Pancreas (tissue), 10 donors: ENCODE measurements at regions not wholly inside any gene's neighbourhood (a gene's known extent, or its start where the extent isn't known, plus 50 kb on each side); places are given as distances from the start of the nearest gene placed in this dataset.

ENCODE experiments used
- ATAC-seq, 4 donors: fragments of 200-7000 bp; cut with Tn5 transposase; one replicate each; pipeline versions ENCODE4 v1.8.0 to v1.9.1; 2020; ENCODE audit warnings: mild to moderate bottlenecking in 4 of 4, moderate library complexity in 4 of 4
- DNase-seq, 6 donors: peaks; one replicate each; pipeline ENCODE4 v3.0.0-alpha.2; 2020
- FAIRE-seq: peaks from 2 replicates; lab custom pipeline; 2012; peaks lifted over from hg19 to GRCh38; lab: Jason Lieb, UNC
- H3K27ac ChIP-seq, 4 donors: fragments of 200-600 bp; sonication (generic); 1 replicate in 3 of 4; 2 replicates in 1 of 4; pipeline versions ENCODE4 v1.5.0 to v1.8.0; 2020
- H3K27me3 ChIP-seq, 4 donors: fragments of 200-600 bp; one replicate each; pipeline ENCODE4 v1.8.0; 2021
- H3K36me3 ChIP-seq, 3 donors: fragments of 200-600 bp; sonication (generic) in 1 of 3; one replicate each; pipeline versions ENCODE4 v1.5.0 to v1.8.0; 2020 to 2021
- H3K4me1 ChIP-seq, 3 donors: fragments of 200-600 bp; one replicate each; pipeline ENCODE4 v1.8.0; 2021
- H3K4me3 ChIP-seq, 4 donors: fragments of 200-600 bp; sonication (generic) in 2 of 4; one replicate each; pipeline versions ENCODE4 v1.5.0 to v1.8.0; 2020 to 2021
- H3K9me3 ChIP-seq, 4 donors: fragments of 200-600 bp; one replicate each; pipeline ENCODE4 v1.8.0; 2021
- CTCF ChIP-seq, 4 donors: fragments of 200-600 bp; sonication (generic) in 3 of 4; IDR thresholded peaks; one replicate each; pipeline versions ENCODE4 v1.5.0 to v1.8.0; 2021; ENCODE audit warnings: antibody characterized with exemption in 4 of 4
- WGBS, 2 donors: extraction: QIAGEN DNeasy Blood & Tissue Kit; methylation state at CpG; one replicate each; pipeline ENCODE4 v1.1.7; 2013; 5-methylcytosine and 5-hydroxymethylcytosine counted together
- intact Hi-C, 3 donors: fragments of 100-400 bp; cut with DNase I; formaldehyde crosslinking; loops; one replicate each; pipeline versions ENCODE4 v1.11.1 to v1.14.2; 2022
- donor health status: healthy with polysubstance abuse.
- donor health status: DM: no; HTN: no; CAD: no; lungs with moderate emphysema.
- donor health status: DM: no; HTN: no; CAD: no.
- donor health status: control.
- donor health status: control.
- donor health status: Bipolar disorder and iron deficiency.
- donor health status: DM: yes; HTN: yes; CAD: no.
- donor health status: DM: no; HTN: no; CAD: no.
- donor health status: DM: no; HTN: no; CAD: no.
- donor health status: DM: yes; HTN: yes; CAD: no.

GRCh38 chr6:37105148-37106050 is 64.6 kb upstream of the PIM1 start:
- Histone ChIP-seq H3K4me3 (no peak overlapping the region), H3K27ac (peak overlapping the region in 2 of 4 donors; percentile 85 to 92), H3K4me1 (peaks cover 17 to 32% (median 17%) of the 10 kb centered on the region in 3 donors), H3K9me3 (no peaks in the 10 kb centered on the region), H3K27me3 (no peaks in the 10 kb centered on the region), H3K36me3 (no peaks in the 10 kb centered on the region)
- 77 to 84% methylated on average over 6 of the region's 6 CpGs for WGBS, 2 donors
- FAIRE-seq (no peak), DNase-seq (no peak), ATAC-seq (no peak)
- intact Hi-C loops: no loop called here
- TF ChIP-seq CTCF (IDR thresholded peaks at IDR 0.05): no peak

GRCh38 chr6:37106051-37106363 is 63.9 kb upstream of the PIM1 start:
- Histone ChIP-seq H3K27ac (no peak overlapping the region), H3K9me3 (no peaks in the 10 kb centered on the region), H3K27me3 (no peaks in the 10 kb centered on the region), H3K4me3 (no peak overlapping the region), H3K4me1 (peaks cover 17 to 32% (median 17%) of the 10 kb centered on the region in 3 donors), H3K36me3 (no peaks in the 10 kb centered on the region)
- intact Hi-C loops: no loop called here
- TF ChIP-seq CTCF (IDR thresholded peaks at IDR 0.05): no peak
- DNase-seq (no peak), ATAC-seq (no peak), FAIRE-seq (no peak)

GRCh38 chr6:37106554-37106953 is 63.4 kb upstream of the PIM1 start:
- Histone ChIP-seq H3K9me3 (no peaks in the 10 kb centered on the region), H3K36me3 (no peaks in the 10 kb centered on the region), H3K27me3 (no peaks in the 10 kb centered on the region), H3K4me1 (peaks cover 17 to 32% (median 17%) of the 10 kb centered on the region in 3 donors), H3K4me3 (no peak overlapping the region), H3K27ac (no peak overlapping the region)
- FAIRE-seq (no peak), DNase-seq (no peak), ATAC-seq (no peak)
- TF ChIP-seq CTCF (IDR thresholded peaks at IDR 0.05): no peak
- WGBS, 2 donors: 96% methylated on average over 8 of the region's 8 CpGs
- intact Hi-C loops: no loop called here

- WGBS, 2 donors: 78 to 89% methylated on average over 7 of the region's 7 CpGs
- FAIRE-seq (no peak), ATAC-seq (no peak), DNase-seq (no peak)
- Histone ChIP-seq H3K36me3 (no peaks in the 10 kb centered on the region), H3K4me3 (no peak overlapping the region), H3K4me1 (peaks cover 17 to 29% (median 17%) of the 10 kb centered on the region in 3 donors), H3K9me3 (no peaks in the 10 kb centered on the region), H3K27ac (no peak overlapping the region), H3K27me3 (no peaks in the 10 kb centered on the region)
- intact Hi-C loops: no loop called here
- no peak for TF ChIP-seq CTCF (IDR thresholded peaks at IDR 0.05)
Observed at GRCh38 chr6:37106982-37107491, 62.9 kb upstream of the PIM1 start.
